ENCODE measurements at regions not wholly inside any gene's neighbourhood (a gene's known extent, or its start where the extent isn't known, plus 50 kb on each side); places are given as distances from the start of the nearest gene placed in this dataset.

DNA sequence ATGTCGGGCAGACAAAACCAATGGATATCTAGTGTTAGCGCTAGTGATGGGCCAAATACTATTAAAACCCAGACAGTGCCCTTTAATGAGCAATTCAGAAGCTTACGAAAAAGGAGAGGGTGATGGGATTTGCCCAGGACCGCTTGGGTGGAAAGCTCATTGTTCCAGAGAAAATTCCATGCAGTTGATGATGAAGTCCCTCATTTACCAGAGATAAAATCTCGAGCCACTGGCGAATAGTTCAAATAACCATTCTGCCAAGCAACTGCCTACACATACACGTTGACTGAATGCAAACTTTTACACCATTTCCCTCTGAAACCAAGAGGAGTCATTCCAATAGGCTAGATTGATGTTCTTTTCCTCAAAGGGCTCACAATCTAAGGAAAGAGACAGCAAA, 73.6 kb upstream of the ARL4C start:
- no peaks in the 10 kb centered on the region for H4K20me1 ChIP-seq (ENCODE audit: control insufficient read depth, extremely low read depth, insufficient read depth, low read length)
- DNase-seq (ENCODE audit: low read depth in 2 of 2): peak in 1 of 2 donors; percentile 58
- no peak overlapping the region for H3K9ac ChIP-seq (ENCODE audit: insufficient read depth, low read length)
- H2AFZ ChIP-seq (ENCODE audit: low read length): no peak overlapping the region
- no peaks in the 10 kb centered on the region for H3K9me3 ChIP-seq (ENCODE audit: control insufficient read depth, insufficient read depth, low read depth, low read length)
- H3K4me2 ChIP-seq (ENCODE audit: extremely low read depth, insufficient read depth, low read length): no peak overlapping the region
- no peaks in the 10 kb centered on the region for H3K79me2 ChIP-seq (ENCODE audit: control insufficient read depth, insufficient read depth, low read length)
- H3K36me3 ChIP-seq (ENCODE audit: control insufficient read depth, insufficient read depth, low read length): no peaks in the 10 kb centered on the region
- H3K4me1 ChIP-seq (ENCODE audit: control insufficient read depth, extremely low read depth, insufficient read depth, low read length): peaks cover under 1% of the 10 kb centered on the region
- H3K27me3 ChIP-seq (ENCODE audit: control insufficient read depth, insufficient read depth, low read length): no peaks in the 10 kb centered on the region
- H3K4me3 ChIP-seq (replicated peaks in 1 of 4; ENCODE audit: control extremely low read depth in 1 of 4, insufficient read depth in 1 of 4, low read depth in 3 of 4, low read length in 4 of 4): no peak overlapping the region
- TF ChIP-seq, protein P1, sequence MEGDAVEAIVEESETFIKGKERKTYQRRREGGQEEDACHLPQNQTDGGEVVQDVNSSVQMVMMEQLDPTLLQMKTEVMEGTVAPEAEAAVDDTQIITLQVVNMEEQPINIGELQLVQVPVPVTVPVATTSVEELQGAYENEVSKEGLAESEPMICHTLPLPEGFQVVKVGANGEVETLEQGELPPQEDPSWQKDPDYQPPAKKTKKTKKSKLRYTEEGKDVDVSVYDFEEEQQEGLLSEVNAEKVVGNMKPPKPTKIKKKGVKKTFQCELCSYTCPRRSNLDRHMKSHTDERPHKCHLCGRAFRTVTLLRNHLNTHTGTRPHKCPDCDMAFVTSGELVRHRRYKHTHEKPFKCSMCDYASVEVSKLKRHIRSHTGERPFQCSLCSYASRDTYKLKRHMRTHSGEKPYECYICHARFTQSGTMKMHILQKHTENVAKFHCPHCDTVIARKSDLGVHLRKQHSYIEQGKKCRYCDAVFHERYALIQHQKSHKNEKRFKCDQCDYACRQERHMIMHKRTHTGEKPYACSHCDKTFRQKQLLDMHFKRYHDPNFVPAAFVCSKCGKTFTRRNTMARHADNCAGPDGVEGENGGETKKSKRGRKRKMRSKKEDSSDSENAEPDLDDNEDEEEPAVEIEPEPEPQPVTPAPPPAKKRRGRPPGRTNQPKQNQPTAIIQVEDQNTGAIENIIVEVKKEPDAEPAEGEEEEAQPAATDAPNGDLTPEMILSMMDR (conservative IDR thresholded peaks at IDR 0.05 in 1 of 2, IDR thresholded peaks at IDR 0.05 in 1 of 2; ENCODE audit: low read depth in 1 of 2, low read length in 2 of 2): no peak
- no peak for TF ChIP-seq EZH2 (IDR thresholded peaks at IDR 0.05; ENCODE audit: low read length, missing control alignments)
- H3K27ac ChIP-seq (ENCODE audit: insufficient read depth, low read length): no peak overlapping the region

DNA sequence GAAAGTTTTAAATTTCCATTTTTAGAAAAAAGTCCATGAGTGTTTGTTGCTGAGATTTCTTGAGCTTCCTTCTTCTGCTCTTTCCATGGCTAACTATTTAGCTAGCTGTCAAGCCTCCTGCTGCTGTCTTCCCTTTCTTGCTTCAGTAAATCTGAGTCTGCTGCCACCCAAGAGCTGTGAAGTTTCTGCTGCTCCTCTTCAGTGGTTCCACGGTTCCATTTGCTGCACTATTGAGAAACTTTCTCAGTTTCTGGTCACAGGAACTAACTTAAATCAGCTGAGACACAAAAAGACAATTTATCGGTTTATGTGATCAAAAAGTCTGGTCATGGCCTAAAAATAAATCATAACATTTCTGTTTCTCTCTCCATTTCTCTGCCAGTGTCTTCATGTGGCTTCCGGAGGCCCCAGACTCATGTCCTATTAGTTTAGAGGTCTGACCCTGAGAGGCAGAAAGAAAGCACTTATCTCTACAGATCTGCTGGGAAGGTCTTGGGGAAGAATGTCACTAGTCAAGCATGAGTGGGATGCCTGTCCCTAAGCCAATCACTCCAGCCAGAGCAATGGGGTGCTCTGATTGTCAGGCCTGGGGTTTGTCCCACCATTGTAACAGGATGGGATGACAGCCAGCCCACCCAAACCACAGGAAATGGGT, 73.0 kb upstream of the ARL4C start:
- TF ChIP-seq, protein P1 (conservative IDR thresholded peaks at IDR 0.05 in 1 of 2, IDR thresholded peaks at IDR 0.05 in 1 of 2; ENCODE audit: low read depth in 1 of 2, low read length in 2 of 2): no peak
- no peak for TF ChIP-seq EZH2 (IDR thresholded peaks at IDR 0.05; ENCODE audit: low read length, missing control alignments)
- Histone ChIP-seq H3K27me3 (ENCODE audit: control insufficient read depth, insufficient read depth, low read length) (no peaks in the 10 kb centered on the region), H3K9ac (ENCODE audit: insufficient read depth, low read length) (no peak overlapping the region), H3K79me2 (ENCODE audit: control insufficient read depth, insufficient read depth, low read length) (no peaks in the 10 kb centered on the region), H4K20me1 (ENCODE audit: control insufficient read depth, extremely low read depth, insufficient read depth, low read length) (no peaks in the 10 kb centered on the region), H3K36me3 (ENCODE audit: control insufficient read depth, insufficient read depth, low read length) (no peaks in the 10 kb centered on the region), H3K27ac (ENCODE audit: insufficient read depth, low read length) (no peak overlapping the region), H3K4me1 (ENCODE audit: control insufficient read depth, extremely low read depth, insufficient read depth, low read length) (peaks cover 4% of the 10 kb centered on the region), H2AFZ (ENCODE audit: low read length) (no peak overlapping the region), H3K4me3 (replicated peaks in 1 of 4; ENCODE audit: control extremely low read depth in 1 of 4, insufficient read depth in 1 of 4, low read depth in 3 of 4, low read length in 4 of 4) (no peak overlapping the region), H3K9me3 (ENCODE audit: control insufficient read depth, insufficient read depth, low read depth, low read length) (no peaks in the 10 kb centered on the region), H3K4me2 (ENCODE audit: extremely low read depth, insufficient read depth, low read length) (no peak overlapping the region)
- DNase-seq (ENCODE audit: low read depth in 2 of 2): no peak

DNA sequence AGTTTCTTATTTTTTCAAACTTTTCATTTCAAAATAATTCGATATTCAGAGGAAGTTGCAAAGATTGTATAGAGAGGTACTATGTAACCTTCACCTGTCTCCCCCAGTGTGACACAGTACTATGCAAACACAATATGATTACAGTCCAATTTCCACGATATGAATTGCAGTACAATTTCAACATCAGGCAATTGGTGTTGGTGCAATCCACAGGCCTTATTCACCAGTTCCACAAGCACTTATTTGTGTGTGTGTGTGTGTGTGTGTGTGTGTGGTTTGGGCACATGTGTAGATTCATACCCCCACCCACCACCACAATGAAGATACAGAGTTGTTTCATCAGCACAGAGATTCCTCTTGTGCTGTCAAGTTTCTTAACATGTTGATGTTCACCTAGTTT, 69.7 kb upstream of the ARL4C start:
- Histone ChIP-seq H2AFZ (ENCODE audit: low read length) (no peak overlapping the region), H3K4me3 (replicated peaks in 1 of 4; ENCODE audit: control extremely low read depth in 1 of 4, insufficient read depth in 1 of 4, low read depth in 3 of 4, low read length in 4 of 4) (no peak overlapping the region), H3K4me2 (ENCODE audit: extremely low read depth, insufficient read depth, low read length) (no peak overlapping the region), H3K27me3 (ENCODE audit: control insufficient read depth, insufficient read depth, low read length) (no peaks in the 10 kb centered on the region), H4K20me1 (ENCODE audit: control insufficient read depth, extremely low read depth, insufficient read depth, low read length) (no peaks in the 10 kb centered on the region), H3K79me2 (ENCODE audit: control insufficient read depth, insufficient read depth, low read length) (no peaks in the 10 kb centered on the region), H3K9ac (ENCODE audit: insufficient read depth, low read length) (no peak overlapping the region), H3K4me1 (ENCODE audit: control insufficient read depth, extremely low read depth, insufficient read depth, low read length) (peaks cover 4% of the 10 kb centered on the region), H3K27ac (ENCODE audit: insufficient read depth, low read length) (no peak overlapping the region), H3K36me3 (ENCODE audit: control insufficient read depth, insufficient read depth, low read length) (no peaks in the 10 kb centered on the region), H3K9me3 (ENCODE audit: control insufficient read depth, insufficient read depth, low read depth, low read length) (no peaks in the 10 kb centered on the region)
- no peak for TF ChIP-seq EZH2 (IDR thresholded peaks at IDR 0.05; ENCODE audit: low read length, missing control alignments)
- TF ChIP-seq, protein P1 (conservative IDR thresholded peaks at IDR 0.05 in 1 of 2, IDR thresholded peaks at IDR 0.05 in 1 of 2; ENCODE audit: low read depth in 1 of 2, low read length in 2 of 2): no peak
- peak; percentile 23 to 33 for DNase-seq (ENCODE audit: low read depth in 2 of 2)
